HG03066 (cell line): ENCODE measurements at regions not wholly inside any gene's neighbourhood (a gene's known extent, or its start where the extent isn't known, plus 50 kb on each side); places are given as distances from the start of the nearest gene placed in this dataset.
"Not testable (repeated sequence)": the region's sequence is repeated elsewhere in the genome, so short reads cannot be mapped to it uniquely, and the experiment has no call there.

Experiments used
- ATAC-seq: cut with Tn5 transposase; IDR thresholded peaks from one replicate; pipeline ENCODE4 v1.9.1; 2021; ENCODE audit warnings: low read depth; ENCODE audit not compliant: unreplicated experiment

DNA sequence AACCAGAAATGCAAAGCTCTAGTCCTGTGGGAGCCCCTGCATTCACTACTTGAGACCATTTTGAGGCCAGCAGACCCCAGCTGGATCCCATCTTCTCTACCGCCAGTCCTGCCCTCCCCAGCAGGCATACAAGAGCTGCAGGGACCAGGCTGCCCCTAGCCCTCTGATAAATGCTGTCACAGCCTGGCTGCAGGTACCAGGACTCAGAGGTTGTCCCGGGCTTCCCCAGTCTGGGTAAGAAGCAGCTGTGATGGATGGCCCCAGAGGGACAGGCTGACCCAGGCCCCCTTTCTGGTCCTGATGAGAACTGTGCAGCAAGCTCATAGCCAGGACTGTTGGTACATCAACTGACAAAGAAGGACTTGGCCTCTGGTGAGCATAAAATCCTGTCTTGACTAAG, 132.9 kb upstream of the APCDD1 start:
- ATAC-seq, result no peak

DNA sequence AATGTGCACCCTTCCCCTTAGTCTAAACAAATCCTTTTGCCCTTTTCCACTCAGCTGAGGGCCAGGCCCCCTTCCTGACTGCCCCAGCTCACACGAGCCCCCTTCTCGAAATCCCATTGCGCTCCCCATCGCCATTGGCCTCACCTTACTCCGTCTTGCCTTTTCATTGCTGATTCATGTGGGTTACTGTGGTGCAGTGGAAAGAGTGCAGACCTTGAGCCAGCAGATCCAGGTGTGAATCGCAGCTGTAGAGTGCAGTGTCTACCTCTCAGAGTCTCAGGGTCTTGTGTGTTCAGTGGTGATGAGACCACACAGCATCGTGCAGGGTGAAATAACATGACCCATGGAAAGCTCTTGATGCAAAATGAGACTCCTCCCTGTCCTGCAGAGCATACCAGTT, 132.4 kb upstream of the APCDD1 start:
- no peak for ATAC-seq

DNA sequence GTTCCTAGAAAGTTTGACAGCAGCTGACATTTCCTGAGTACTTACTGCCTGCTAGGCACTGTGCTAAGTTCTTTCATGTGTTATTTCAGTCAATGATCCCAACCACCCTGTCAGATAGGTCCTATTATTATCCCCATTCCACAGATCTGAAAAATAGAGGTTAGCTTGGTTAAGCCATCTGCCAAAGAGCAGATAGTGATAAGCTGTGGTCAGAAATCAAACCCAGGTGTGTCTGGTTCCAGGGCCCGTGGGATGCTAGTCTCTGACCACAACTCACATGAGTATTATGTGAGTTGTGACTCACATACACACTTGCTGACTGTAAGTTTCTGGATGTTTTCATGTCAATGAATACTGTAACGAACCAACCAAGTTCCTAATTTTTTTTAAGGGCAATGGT, 132.0 kb upstream of the APCDD1 start:
- ATAC-seq, result no peak

DNA sequence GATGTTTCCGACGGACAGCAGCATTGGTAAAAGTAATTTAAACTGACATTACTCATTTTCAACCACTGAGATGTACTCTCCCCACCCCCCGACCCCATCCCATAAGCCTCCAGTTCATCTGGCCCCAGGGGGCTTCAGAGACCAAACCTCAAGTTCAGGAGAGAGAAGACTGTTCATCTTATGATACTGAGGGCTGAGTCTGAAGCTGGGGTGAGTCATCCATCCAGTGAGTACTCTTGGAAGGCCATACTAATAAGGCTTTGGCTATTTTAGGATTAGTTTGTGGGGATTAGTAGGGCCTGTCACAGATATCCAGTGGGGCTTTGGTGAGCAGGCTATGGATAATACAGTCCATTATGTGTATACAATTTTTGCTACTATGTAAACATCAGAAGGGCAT, 125.3 kb upstream of the APCDD1 start:
- no peak for ATAC-seq

DNA sequence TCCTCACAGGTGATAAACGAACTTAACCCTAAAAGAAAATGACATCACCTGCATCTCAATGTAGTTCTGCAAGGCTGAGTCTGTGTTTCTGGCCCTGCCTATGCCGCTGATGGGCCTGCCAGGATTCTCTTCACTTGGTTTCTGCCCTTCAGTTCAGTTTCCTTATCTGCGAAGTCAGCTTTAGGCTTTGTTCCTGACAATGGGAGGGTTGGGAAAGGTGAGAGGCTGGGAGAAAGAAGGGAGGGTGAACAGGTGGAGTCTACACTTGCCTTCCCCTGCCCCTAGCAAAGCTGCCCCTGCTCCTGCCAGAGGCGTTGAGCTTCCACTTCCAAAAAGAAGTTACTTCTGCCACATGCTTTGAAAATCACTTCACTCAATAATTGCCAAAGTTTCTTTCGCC, 124.0 kb upstream of the APCDD1 start:
- ATAC-seq, result no peak

DNA sequence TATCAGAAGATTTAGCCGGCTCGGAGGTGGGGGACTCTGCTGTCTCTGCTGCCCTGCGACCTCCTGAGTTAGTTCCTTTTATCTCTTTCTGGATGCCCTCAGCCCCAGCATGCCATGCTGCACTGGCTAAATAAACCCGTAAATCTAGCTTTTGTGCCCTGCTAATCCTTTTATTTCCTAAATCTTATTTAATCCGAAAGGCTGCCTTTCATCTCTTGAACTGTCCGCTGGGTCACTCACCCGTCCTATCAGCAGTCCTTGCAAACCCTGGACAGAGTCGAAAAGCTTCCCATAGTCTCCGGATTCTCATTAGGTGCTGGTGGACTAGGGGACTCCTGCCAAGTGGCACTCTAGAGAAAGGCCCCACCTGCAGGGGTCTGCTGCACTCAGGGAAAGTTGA, 122.0 kb upstream of the APCDD1 start:
- ATAC-seq, result no peak

DNA sequence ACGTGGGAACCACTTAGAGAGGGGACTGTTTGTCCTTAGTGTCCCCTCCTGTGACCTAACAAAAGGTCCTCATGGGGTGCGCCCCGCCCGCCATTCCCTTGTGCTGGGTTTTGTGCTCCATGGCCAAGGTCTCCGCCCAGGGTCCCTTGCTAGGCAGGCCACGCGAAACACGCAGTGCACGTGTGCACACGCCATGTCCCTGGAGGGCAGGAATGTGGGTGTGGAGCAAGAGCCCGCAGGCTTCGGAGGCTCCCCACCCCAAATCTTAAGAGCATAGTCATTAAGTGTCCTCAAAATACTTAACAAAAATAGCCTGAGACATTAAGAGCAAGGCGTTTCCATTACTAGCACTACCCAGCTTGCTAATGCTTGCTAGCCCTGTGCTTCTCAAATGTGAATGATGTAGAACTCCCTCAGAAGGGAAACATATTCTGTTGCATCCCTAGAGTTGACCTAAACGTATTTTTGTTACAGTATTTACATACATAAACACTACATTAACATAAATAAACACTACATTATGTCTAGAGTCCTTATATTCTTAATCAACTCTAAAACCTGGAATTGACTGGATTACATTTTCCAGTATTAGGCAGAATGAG, 117.6 kb upstream of the APCDD1 start:
- no peak for ATAC-seq

DNA sequence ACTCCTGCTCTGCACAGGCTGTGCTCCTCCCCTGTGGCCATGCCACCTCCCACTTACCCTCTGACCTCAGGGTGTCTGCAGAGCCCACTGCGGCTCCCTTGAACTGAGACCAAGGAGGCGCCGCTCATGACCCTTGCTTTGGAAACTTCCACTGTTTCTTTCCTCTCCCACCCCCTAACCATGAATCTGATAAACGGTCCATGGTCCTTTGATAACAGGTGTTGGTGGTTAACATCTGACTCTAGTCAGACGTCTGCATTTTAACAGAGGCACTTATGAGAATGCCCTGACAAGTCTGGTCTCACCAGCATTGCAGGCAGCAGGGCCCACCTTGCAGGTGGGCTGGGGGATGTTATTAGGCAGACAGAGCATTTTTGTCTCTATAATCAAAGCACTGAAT, 113.6 kb upstream of the APCDD1 start:
- ATAC-seq, result no peak

DNA sequence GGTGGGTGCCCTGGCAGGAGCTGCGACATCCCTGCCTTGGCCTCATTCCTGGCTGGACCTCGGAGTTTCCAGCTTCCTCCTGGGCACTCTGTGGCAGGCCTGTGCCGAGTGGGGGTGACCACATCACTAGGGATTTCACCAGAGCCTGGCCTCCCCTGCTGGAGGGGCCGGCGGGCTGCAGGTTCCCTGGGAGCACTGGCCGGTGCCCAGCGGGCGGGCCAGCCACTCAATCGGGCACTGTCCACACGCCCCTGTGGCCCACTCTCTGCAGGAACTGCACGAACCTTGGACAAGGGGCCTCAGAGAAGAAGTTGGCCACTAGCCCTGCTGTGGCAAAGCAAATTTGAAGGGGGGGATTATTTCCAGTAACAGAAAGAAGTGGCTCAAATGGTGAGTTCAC, 110.7 kb upstream of the APCDD1 start:
- no peak for ATAC-seq

DNA sequence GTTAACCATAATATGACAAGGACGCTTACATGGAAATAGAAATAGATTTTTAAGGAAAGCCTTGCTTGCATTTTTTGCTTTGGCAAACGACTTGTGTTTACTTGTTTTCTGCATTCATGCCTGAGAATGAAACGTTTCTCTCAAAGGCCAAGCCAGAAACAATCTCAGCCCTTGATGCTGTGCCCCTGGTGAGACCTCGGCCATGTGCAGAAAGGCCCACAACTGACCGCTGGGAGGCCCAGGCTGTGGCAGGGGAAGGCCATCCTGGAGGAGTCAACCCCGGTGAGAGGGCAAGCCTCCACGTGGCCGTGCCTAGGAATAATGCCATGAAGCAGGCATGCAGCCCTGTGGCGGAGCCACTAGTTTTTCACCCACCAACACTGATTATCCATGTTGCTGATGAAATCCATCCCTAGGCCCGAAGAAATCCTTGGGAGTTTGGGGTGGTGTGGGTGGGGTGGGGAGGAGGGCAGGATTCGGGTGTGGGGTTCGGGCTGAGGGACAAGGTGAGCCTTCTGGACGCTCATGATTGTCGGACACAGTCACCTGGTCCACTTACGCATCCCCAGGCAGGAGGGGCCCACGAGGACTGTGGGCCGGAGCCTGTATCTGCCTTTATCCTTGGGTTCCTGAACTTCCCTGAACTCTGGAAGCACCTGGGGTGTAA, 107.6 kb upstream of the APCDD1 start:
- ATAC-seq, result no peak

DNA sequence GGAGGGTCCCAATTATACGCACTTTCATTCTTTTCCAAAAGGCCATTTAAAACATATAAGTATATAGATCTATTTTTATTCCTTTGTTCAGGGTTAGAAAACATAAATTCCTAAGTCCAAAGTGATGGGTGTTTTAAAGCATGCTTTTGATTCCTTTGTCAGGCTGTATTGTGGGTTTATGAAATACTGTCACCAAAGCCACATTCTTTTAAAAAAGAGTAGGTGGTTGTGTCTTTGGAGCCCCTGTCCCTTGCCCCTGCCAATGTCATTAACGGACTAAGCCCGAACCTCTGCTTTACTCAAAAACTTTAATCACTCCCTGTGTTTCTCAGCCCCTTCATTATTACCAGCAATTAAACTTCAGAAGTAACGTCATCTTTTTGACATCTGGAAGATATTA, 104.9 kb upstream of the APCDD1 start:
- ATAC-seq, result no peak

DNA sequence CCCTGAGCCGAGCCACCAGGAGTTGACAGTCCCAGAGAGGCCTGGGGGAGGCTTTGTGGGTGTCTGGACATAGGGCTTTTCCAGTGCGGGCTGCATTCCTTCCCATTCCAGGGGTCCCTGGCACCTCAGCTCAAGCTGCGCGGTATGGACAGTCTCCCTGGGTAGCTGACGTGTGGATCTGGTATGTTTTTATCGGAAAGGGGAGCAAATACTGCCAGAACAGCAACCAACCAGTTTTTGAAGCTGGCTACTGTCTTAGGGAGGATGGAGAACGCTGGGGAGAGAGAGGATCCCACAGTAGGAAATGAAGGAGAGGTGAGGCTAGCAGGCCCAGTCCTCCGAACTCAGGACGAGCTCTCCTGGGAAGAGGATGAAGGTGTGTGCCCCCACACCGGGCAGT, 103.8 kb upstream of the APCDD1 start:
- no peak for ATAC-seq

DNA sequence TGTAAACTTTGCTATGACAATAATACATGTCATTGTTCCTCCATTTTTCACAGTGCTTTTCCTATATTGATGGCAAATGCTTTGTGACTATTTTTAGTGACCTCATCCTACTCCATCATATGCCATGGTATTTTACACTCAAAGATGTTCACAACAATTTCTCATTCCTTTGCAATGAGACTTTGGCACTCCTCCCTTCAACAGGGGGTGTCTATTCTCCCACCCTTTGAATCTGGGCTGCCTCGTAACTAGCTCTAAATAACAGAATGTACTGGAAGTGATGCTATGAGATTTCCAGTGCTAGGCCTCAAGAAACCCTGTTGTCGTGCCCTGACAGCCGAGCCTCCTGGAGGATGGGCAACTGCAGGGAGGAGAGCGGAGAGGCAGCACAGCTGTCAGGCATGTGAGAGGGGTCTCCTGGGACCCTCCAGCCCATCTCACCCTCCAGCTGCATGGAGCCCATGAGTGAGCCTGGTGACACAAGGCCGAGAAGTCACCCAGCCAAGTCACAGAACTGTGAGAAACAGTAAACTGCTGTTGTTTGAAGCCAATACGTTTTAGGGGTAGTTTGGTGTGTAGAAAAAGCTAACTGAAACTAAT, 103.1 kb upstream of the APCDD1 start:
- no peak for ATAC-seq

DNA sequence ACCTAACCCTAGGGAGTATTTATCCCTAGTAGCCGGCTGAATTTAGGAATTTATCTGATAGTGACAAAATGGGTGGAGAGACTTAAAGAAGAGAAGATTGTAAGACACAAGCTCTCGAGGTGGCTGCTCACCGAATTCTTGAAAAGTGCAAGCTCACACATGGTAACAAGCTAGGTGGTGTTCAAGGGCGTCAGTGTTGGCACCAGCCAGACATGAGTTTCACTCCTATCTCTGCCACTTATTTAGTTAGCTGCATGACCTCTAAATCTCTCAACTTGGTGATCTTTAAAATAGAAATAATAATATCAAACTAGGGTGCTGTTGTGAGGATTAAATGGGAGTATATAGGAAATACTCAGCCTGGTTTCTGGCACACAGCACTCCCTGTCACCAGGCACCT, 102.6 kb upstream of the APCDD1 start:
- ATAC-seq, result no peak

DNA sequence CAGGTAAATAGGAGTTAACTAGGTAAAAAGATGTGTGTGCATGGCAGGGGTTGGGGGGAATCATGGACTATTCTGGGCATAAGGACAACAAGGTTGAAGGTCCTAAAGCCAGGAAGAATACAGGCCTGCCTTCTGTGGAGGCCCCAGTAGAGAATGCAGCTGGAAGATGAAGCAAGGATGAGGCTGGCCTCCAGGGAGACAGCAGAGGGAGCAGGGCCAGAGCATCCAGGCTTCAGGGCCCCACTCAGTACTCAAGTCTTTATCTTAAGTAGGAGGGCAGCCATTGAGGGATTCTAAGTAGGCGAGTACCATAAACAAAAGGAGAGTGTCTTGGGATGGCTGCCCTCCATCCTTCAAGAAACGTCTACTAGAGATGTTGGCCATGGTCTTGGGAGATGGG, 101.8 kb upstream of the APCDD1 start:
- ATAC-seq, result no peak

DNA sequence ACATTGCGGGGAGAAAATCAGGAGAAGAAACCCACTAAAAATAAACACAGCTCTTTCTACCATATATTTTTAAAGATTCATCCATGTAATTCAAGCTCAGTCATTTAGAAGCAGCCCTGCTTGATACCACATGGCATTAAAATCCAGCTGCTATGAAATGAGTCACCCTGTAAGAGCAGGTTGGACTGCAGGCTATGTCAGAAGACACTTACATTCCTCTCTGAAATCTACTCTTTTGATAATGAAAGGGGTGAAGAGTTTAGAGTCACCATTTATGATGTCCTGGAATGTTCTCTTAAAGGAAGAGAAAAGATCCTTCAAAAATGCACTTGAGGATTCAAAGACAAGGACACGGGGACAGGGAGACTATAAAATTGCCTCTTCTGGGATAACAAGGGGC, 100.6 kb upstream of the APCDD1 start:
- no peak for ATAC-seq

DNA sequence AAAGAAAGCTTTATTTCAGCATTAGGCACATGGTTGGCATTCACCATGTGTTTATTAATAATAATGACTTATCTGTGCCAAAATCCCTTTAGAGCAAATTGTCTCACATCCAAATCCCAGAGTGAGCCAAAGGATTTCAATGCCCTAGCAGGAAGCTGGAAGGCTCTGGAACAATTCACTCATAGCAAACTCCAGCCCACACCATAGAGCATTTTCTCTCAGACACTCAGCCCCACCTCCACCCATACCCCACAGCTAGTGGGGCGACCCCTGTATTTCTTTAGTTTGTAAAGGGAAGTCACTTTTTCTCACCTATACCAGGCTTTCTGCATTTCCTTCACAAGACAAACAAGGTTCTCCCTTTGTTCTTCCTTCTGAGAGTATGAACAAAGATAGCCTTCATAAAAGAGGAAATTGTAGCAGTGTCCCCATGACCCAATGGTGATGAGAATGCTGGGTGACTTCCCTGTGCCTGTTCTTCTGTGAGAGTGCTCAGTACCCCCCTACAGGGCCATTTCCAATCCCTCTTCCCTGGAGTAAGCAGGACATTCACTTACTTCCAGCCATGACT, 100.1 kb upstream of the APCDD1 start:
- ATAC-seq, result no peak

DNA sequence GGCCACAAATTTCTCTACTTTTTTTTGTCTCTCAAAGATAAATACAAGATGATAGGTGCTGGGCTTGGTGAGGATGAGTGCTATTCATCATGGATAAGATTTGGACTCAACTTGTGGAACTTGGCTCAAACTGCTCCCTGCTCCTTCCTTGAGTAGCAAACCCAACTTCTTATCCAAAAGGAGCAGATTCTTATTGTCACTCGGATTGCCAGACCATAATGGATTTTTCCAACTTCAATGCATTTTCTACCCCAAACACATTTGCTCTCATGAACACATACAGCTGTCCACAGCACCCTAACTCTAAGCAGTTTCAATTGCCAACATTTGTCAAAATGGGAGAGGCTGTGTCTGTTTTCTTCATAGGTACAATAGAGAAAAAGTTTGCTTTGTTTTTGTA, 99.5 kb upstream of the APCDD1 start:
- no peak for ATAC-seq

DNA sequence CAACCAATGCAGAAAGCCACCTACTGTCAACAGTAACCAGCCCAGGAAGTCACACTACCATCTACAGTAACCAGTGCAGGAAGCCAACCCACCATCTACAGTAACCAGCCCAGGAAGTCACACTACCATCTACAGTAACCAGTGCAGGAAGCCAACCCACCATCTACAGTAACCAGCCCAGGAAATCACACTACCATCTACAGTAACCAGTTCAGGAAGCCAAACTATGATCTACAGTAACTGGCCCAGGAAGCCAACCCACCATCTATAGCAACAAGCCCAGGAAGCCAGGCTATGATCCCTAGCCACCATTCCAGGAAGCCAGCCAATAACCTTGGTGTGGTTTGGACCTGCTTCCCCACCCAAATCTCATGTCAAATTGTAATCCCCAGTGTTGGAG, 97.4 kb upstream of the APCDD1 start:
- ATAC-seq, result not testable (repeated sequence)

DNA sequence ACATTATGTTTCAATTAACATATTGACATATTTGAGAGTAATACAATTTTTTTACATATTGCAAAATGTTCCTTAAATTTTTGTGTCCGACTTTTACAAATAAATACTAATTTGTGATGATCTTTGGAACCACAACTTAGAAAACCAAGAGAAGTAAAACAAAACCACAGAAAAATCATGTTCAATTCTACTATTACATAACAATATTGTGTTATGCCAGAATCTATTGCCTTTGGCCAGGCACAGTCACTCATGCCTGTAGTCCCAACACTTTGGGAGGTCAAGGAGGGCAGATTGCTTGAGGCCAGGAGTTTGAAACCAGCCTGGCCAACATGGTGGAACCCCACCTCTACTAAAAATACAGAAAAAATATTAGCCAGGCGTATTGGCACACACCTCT, 92.8 kb upstream of the APCDD1 start:
- no peak for ATAC-seq

DNA sequence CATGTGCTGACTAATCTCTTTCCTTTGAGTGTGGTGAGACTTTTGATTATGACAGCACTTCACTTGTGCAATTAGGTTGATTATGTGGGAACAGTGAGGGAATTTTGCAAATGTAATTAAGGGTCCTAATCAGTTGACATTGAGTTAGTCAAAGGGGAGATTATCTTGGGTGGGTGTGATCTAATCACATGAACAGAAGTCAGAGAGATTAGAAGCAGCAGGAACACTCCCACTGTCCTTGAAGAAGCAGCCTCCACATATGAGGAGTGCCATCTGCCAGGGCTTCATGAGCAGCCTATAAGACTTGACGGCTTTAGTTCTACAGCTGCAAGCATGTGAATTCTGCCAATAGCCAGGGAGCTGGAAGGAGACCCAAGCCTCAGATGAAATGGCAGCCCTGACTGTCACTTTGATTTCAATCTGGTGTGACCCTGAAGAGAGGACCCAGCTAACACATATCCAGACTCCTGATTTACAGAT, 89.4 kb upstream of the APCDD1 start:
- no peak for ATAC-seq

DNA sequence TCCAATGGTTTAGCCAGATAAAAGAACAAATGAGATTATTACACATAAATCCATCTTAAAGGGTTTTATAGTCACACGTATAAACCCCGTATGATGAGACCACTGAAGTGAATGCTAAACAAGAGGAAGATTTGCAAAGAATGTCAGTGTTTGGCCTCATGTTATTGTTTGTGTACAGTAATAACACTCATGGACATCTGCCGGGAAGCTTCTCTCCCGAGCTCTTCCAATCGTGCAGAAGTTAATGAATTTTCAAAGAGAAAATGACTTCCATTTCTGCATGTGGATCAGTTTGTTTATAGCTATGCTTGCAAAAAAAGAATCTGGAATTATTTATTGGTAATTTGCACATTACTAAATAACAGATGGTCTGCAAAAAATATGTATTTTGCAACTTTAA, 88.5 kb upstream of the APCDD1 start:
- ATAC-seq, result no peak
